CD1c-positive myeloid dendritic cell (primary cell): ENCODE measurements at regions not wholly inside any gene's neighbourhood (a gene's known extent, or its start where the extent isn't known, plus 50 kb on each side); places are given as distances from the start of the nearest gene placed in this dataset.
"Not testable (repeated sequence)": the region's sequence is repeated elsewhere in the genome, so short reads cannot be mapped to it uniquely, and the experiment has no call there.

Experiments used
- DNase-seq: peaks from one replicate; pipeline ENCODE4 v3.0.0-alpha.2; 2016; ENCODE audit errors: extremely low spot score

DNA sequence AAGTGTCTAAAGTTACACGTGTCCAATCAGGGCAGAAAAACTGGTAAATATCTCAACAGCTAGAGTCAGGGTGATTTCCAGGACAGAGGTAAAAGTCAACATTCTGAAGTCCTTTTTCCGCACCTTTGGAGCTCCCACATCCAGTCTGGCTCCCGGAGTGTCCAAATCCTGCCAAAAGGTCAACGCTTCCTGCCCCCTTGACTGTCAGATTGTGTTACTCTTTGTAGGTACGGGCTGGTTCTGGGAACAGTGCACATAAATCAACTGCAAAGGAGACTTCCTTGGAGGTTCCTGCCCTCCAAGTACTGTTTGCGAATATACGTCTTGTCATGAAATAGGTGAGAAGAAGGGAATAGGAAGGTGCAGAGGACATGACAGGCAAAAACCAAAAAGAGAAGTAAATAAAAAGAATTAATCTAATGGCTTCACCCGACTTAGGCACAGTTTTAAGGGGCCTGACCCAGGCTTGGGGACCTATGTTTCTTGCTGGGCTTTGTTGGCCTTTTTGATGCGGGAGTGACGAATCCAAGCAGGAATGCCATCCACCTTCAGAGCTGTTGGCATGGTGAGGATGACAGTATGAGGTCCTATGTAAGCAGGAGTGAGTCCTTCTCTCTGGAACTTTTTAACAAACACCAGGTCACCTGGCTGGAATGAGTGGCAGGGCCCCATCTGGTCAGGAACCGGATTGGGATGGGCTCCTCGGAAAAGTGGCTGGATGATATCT lies 155.4 kb downstream of the TRIM27 start:
- DNase-seq: no peak

GRCh38 chr6:28769626-28770402 lies 154.0 kb downstream of the TRIM27 start:
- DNase-seq: no peak

DNA sequence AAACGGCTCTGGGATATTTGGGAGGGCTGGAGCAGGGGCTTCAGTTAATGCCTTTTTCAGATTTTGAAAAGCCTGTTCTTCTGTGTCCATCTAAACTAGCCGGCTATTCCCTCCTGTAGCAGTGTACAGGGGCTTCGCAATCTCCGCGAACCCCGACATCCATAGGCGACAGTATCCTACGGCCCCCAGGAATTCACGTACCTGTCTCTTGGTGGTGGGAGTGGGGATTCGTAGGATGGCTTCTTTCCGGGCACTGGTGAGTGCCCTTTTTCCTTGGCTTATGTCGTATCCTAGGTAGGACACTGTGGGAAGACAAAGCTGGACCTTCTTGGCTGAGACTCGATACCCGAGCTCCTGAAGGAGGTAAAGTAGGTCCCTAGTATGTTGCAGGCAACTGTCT lies 153.1 kb downstream of the TRIM27 start:
- no peak for DNase-seq

- no peak for DNase-seq
These were observed 152.2 kb downstream of the TRIM27 start for GRCh38 chr6:28771401-28772267.

GRCh38 chr6:28772480-28773381 lies 151.1 kb downstream of the TRIM27 start:
- no peak for DNase-seq

- DNase-seq: no peak
These were observed 149.3 kb downstream of the TRIM27 start for GRCh38 chr6:28774292-28775051.

- no peak for DNase-seq
These were observed 148.8 kb downstream of the TRIM27 start for GRCh38 chr6:28775052-28775376.

- DNase-seq: no peak
These were observed 148.2 kb downstream of the TRIM27 start for GRCh38 chr6:28775405-28776129.

- DNase-seq: no peak
These were observed 147.3 kb downstream of the TRIM27 start for GRCh38 chr6:28776269-28777146.

DNA sequence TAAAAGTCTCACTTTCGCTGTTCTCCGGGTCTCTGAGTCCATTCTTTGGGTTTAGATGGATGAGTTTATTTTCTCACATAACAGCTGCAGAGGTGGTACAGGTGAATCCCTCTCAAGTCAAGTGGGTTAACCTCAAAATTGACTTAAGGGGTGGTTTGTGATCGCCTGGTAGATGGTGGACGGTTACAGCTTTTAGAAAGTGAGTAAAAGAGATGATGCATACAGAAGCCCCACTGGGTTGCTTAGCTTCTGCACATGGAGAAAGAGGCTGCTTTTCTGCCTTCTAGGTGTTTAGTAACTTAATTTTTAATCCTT lies 146.7 kb downstream of the TRIM27 start:
- no peak for DNase-seq

GRCh38 chr6:28782113-28782673 lies 141.6 kb downstream of the TRIM27 start:
- no peak for DNase-seq

DNA sequence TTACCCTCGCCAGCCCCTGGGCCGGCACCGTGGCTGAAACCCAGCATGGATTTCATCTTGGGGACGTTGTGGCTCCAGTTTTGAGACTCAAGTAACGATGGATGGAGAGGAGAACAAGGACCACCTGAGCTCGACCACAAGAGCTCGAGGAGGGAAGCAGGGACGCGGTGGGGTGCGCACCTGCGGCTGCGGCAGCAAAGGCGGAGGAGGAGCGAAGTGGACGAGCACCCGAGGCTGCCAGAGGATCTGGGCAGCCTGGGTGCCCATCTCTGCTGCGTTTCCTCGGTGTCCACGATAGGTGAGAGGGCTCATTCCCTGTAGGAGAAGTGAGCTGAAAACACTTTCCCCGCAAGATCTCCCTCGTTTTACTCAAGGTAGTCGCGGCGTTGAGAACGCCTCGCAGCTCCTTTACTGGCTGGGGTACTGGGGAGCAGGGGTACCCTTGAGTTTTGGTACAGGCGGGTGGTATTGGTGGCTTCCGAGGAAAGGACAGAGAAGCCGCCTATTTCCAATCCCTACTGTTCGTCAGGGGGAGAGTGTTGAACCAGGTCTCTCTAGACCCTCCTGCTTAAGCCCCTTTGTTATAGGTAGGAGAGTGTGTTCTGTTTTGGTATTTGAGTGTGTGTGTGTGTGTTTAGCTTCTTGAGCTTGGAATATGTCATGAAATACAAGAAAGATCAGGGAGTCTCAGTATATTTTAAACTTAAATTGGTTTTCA lies 137.7 kb downstream of the TRIM27 start:
- no peak for DNase-seq

GRCh38 chr6:28789553-28790083 lies 134.2 kb downstream of the TRIM27 start:
- DNase-seq: no peak

GRCh38 chr6:28791002-28791383 lies 132.8 kb downstream of the TRIM27 start:
- no peak for DNase-seq

DNA sequence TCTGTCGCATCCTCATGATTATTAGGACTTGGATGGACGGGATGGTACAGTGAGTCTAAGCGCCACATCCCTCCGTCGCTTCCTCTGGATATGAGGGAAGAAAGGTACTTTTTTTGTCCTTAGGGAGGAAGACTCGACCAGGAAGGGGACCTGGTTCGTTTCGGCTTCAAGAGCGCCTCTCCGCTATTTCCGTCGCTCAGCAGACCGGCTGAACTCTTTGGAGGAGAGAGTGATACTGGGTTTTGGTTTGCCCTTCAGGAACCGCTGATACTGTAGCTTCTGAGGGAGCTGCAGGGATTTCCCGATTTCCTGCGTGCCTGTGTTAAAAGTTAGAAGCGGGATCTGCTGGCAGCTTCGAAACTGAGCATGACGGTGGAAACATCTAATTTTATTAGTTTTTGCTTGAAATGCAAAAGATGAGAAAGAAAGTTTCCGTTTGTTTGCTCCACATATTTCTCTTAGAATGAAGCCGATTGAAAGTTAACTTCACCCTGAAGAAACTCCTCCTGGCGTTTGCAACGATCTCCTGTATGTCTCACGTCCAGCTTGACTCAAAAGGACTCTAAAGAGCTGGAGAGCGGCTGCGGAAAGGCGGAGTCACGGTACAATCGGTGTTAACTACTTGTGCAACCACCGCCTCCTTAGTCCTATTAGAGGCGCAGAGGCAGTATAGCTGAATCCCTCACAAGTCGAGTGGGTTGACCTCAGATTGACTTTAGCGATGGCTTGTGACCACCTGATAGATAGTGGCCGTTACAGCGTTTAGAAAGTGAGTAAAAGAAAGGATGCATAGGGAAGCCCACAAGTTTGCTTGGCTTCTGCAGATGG lies 129.4 kb downstream of the TRIM27 start:
- DNase-seq: no peak

- DNase-seq: not testable (repeated sequence)
These were observed 123.1 kb downstream of the TRIM27 start for GRCh38 chr6:28800647-28801046.
